NCI-H2227 (cell line): ENCODE measurements at regions not wholly inside any gene's neighbourhood (a gene's known extent, or its start where the extent isn't known, plus 50 kb on each side); places are given as distances from the start of the nearest gene placed in this dataset.
A peak's percentile ranks its signal among the peaks of the same experiment; 100 is the strongest.

ENCODE experiments used
- DNase-seq: peaks from one replicate; lab custom pipeline; 2025; ENCODE audit not compliant: unreplicated experiment; lab: John Stamatoyannopoulos, UW

- DNase-seq, result no peak
These were observed 138.3 kb downstream of the TOMM20 start for GRCh38 chr1:234990328-234990675.

GRCh38 chr1:234989479-234990327, 138.9 kb downstream of the TOMM20 start:
- DNase-seq, result no peak

- DNase-seq, result no peak
These were observed 139.6 kb downstream of the TOMM20 start for GRCh38 chr1:234989019-234989418.

- no peak for DNase-seq
These were observed 140.1 kb downstream of the TOMM20 start for GRCh38 chr1:234988536-234988935.

- no peak for DNase-seq
These were observed 140.5 kb downstream of the TOMM20 start for GRCh38 chr1:234988155-234988517.

GRCh38 chr1:234987415-234988154, 141.1 kb downstream of the TOMM20 start:
- DNase-seq, result no peak

- no peak for DNase-seq
These were observed 141.8 kb downstream of the TOMM20 start for GRCh38 chr1:234986750-234987414.

GRCh38 chr1:234985516-234986294, 142.9 kb downstream of the TOMM20 start:
- no peak for DNase-seq

- no peak for DNase-seq
These were observed 143.6 kb downstream of the TOMM20 start for GRCh38 chr1:234985007-234985370.

GRCh38 chr1:234983564-234984238, 144.9 kb downstream of the TOMM20 start:
- no peak for DNase-seq

GRCh38 chr1:234981758-234982157, 146.9 kb downstream of the TOMM20 start:
- no peak for DNase-seq

GRCh38 chr1:234980645-234981396, 147.8 kb downstream of the TOMM20 start:
- DNase-seq, result no peak

- no peak for DNase-seq
These were observed 148.4 kb downstream of the TOMM20 start for GRCh38 chr1:234980291-234980644.

GRCh38 chr1:234979296-234980279, 149.0 kb downstream of the TOMM20 start:
- DNase-seq, result no peak

GRCh38 chr1:234978397-234979295, 150.0 kb downstream of the TOMM20 start:
- peak; percentile 44 for DNase-seq

- peak; percentile 43 for DNase-seq
These were observed 150.7 kb downstream of the TOMM20 start for GRCh38 chr1:234977875-234978396.

- DNase-seq, result no peak
These were observed 151.6 kb downstream of the TOMM20 start for GRCh38 chr1:234976861-234977680.
